Fibroblast of lung (primary cell): ENCODE measurements at regions not wholly inside any gene's neighbourhood (a gene's known extent, or its start where the extent isn't known, plus 50 kb on each side); places are given as distances from the start of the nearest gene placed in this dataset.

Experiments used
- DNase-seq, 2 donors: peaks; one replicate each; pipeline versions ENCODE4 v3.0.0 to v3.0.0-alpha.2; 2010; ENCODE audit warnings: low read depth in 2 of 2
- H2AFZ ChIP-seq: 2 replicates; pipeline ENCODE4 v1.5.1; 2012; ENCODE audit warnings: low read length, control low read depth, inconsistent platforms
- H3K27ac ChIP-seq: 2 replicates; pipeline ENCODE4 v1.5.1; 2011; ENCODE audit warnings: low read length, control low read depth; ENCODE audit not compliant: insufficient read depth
- H3K27me3 ChIP-seq: 2 replicates; pipeline ENCODE4 v1.5.1; 2011; ENCODE audit warnings: mild to moderate bottlenecking, low read length; ENCODE audit not compliant: control insufficient read depth, insufficient read depth
- H3K36me3 ChIP-seq: 2 replicates; pipeline ENCODE4 v1.5.1; 2011; ENCODE audit warnings: low read length; ENCODE audit not compliant: control insufficient read depth, insufficient read depth
- H3K4me1 ChIP-seq: 2 replicates; pipeline ENCODE4 v1.5.1; 2011; ENCODE audit warnings: low read length; ENCODE audit not compliant: control insufficient read depth, insufficient read depth; ENCODE audit errors: extremely low read depth
- H3K4me2 ChIP-seq: 2 replicates; pipeline ENCODE4 v1.5.1; 2011; ENCODE audit warnings: low read length, control low read depth; ENCODE audit not compliant: insufficient read depth; ENCODE audit errors: extremely low read depth
- H3K4me3 ChIP-seq, 4 experiments: fragments of 200-600 bp in 1 of 4; sonication (generic) in 1 of 4; replicated peaks in 1 of 4; 2 replicates each; pipeline ENCODE4 v1.5.1; 2011 to 2016; ENCODE audit warnings: low read length in 4 of 4, low read depth in 3 of 4, mild to moderate bottlenecking in 3 of 4, control low read depth in 2 of 4, inconsistent platforms in 1 of 4, mixed read lengths in 1 of 4; ENCODE audit not compliant: insufficient read depth in 1 of 4; ENCODE audit errors: control extremely low read depth in 1 of 4
- H3K79me2 ChIP-seq: 2 replicates; pipeline ENCODE4 v1.5.1; 2012; ENCODE audit warnings: mild to moderate bottlenecking, low read length, inconsistent platforms; ENCODE audit not compliant: control insufficient read depth, insufficient read depth
- H3K9ac ChIP-seq: 2 replicates; pipeline ENCODE4 v1.5.1; 2011; ENCODE audit warnings: mild to moderate bottlenecking, low read length, control low read depth; ENCODE audit not compliant: insufficient read depth
- H3K9me3 ChIP-seq: 2 replicates; pipeline ENCODE4 v1.5.1; 2012; ENCODE audit warnings: low read depth, low read length; ENCODE audit not compliant: control insufficient read depth, insufficient read depth
- H4K20me1 ChIP-seq: 2 replicates; pipeline ENCODE4 v1.5.1; 2011; ENCODE audit warnings: low read length; ENCODE audit not compliant: control insufficient read depth, insufficient read depth; ENCODE audit errors: extremely low read depth
- CTCF ChIP-seq, 2 donors: IDR thresholded peaks in 1 of 2; conservative IDR thresholded peaks in 1 of 2; 1 replicate in 1 of 2; 2 replicates in 1 of 2; pipeline ENCODE4 v1.5.1; 2011 to 2012; ENCODE audit warnings: low read length in 2 of 2, control low read depth in 1 of 2, inconsistent platforms in 1 of 2, low read depth in 1 of 2, mild to moderate bottlenecking in 1 of 2
- EZH2 ChIP-seq: IDR thresholded peaks from 2 replicates; pipeline ENCODE4 v1.5.1; 2012; ENCODE audit warnings: low read length, control low read depth, mild to moderate bottlenecking; ENCODE audit errors: missing control alignments

GRCh38 chr14:97710726-97711125 is 913.5 kb downstream of the VRK1 start:
- no peak for TF ChIP-seq EZH2
- TF ChIP-seq CTCF (conservative IDR thresholded peaks at IDR 0.05 in 1 of 2, IDR thresholded peaks at IDR 0.05 in 1 of 2; ENCODE audit: low read depth in 1 of 2, low read length in 2 of 2) = no peak
- DNase-seq = no peak
- no peak overlapping the region for H3K27ac ChIP-seq
- H3K9ac ChIP-seq = no peak overlapping the region
- H3K4me3 ChIP-seq = no peak overlapping the region
- H3K4me2 ChIP-seq = no peak overlapping the region
- no peaks in the 10 kb centered on the region for H3K27me3 ChIP-seq
- no peaks in the 10 kb centered on the region for H3K36me3 ChIP-seq
- H3K9me3 ChIP-seq = no peaks in the 10 kb centered on the region
- H4K20me1 ChIP-seq = no peaks in the 10 kb centered on the region
- H3K79me2 ChIP-seq = no peaks in the 10 kb centered on the region
- H3K4me1 ChIP-seq = no peaks in the 10 kb centered on the region
- no peak overlapping the region for H2AFZ ChIP-seq

DNA sequence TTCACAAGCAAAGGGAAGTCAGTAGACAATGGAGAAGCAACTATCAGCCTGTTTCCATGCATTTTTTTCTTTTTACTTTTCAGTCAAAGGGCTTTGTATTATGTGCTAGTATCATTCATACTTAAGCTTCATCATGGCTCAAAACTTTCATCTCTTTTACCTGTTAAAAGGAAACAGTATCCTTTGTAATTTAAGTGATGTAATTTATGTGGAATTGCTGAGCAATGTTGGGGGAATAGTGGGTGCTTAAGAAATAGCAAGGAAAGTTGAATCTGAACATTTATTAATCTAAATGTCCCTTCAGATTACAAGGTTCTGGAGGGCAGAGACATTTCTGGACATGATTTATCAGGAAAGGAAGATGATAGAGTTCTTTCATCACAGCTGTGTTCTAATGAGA is 915.3 kb downstream of the VRK1 start:
- Histone ChIP-seq H3K27ac (no peak overlapping the region), H3K79me2 (no peaks in the 10 kb centered on the region), H3K4me1 (no peaks in the 10 kb centered on the region), H3K4me3 (no peak overlapping the region), H2AFZ (no peak overlapping the region), H3K4me2 (no peak overlapping the region), H3K36me3 (no peaks in the 10 kb centered on the region), H3K27me3 (no peaks in the 10 kb centered on the region), H3K9me3 (no peaks in the 10 kb centered on the region), H3K9ac (no peak overlapping the region), H4K20me1 (no peaks in the 10 kb centered on the region)
- TF ChIP-seq CTCF (conservative IDR thresholded peaks at IDR 0.05 in 1 of 2, IDR thresholded peaks at IDR 0.05 in 1 of 2; ENCODE audit: low read depth in 1 of 2, low read length in 2 of 2) (no peak), EZH2 (no peak)
- no peak for DNase-seq

DNA sequence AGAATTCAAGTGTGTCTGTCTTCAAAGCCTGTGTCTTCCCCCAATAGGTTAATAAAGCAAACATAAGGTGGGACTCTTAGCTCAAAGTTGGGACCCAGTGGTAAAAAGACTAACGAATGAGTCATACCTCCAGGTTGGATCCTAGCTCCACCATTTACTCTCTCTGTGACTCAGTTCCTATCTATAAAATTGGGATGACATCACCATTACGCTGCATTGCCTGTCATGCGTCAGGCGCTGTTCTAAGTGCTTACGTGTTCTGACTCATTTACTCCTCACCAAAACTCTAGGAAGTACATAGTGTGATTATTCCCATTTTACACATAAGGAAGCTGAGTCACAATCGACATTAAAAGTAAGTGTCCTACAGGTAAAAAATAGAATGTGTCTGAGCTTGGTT is 915.8 kb downstream of the VRK1 start:
- Histone ChIP-seq H3K9ac (no peak overlapping the region), H3K27me3 (no peaks in the 10 kb centered on the region), H3K27ac (no peak overlapping the region), H3K4me1 (no peaks in the 10 kb centered on the region), H3K36me3 (no peaks in the 10 kb centered on the region), H3K79me2 (no peaks in the 10 kb centered on the region), H4K20me1 (no peaks in the 10 kb centered on the region), H3K4me2 (no peak overlapping the region), H3K4me3 (no peak overlapping the region), H3K9me3 (no peaks in the 10 kb centered on the region), H2AFZ (no peak overlapping the region)
- peak in 1 of 2 donors; percentile 57 for DNase-seq
- TF ChIP-seq CTCF (conservative IDR thresholded peaks at IDR 0.05 in 1 of 2, IDR thresholded peaks at IDR 0.05 in 1 of 2; ENCODE audit: low read depth in 1 of 2, low read length in 2 of 2) (no peak), EZH2 (no peak)
